ENCODE measurements at regions not wholly inside any gene's neighbourhood (a gene's known extent, or its start where the extent isn't known, plus 50 kb on each side); places are given as distances from the start of the nearest gene placed in this dataset.

GRCh38 chr17:33750943-33751701 lies 458.0 kb upstream of the ASIC2 start (continued):
- TF ChIP-seq FOS (IDR thresholded peaks at IDR 0.05; ENCODE audit: low read depth, low read length) = no peak

GRCh38 chr17:33751702-33752065 lies 458.6 kb upstream of the ASIC2 start:
- no peak overlapping the region for H3K4me2 ChIP-seq (ENCODE audit: low read depth, low read length)
- no TSS peak for BruUV-seq (replicated peaks)
- no peak overlapping the region for H4K91ac ChIP-seq (ENCODE audit: insufficient read depth, low read depth, low read length)
- H3K9me1 ChIP-seq (ENCODE audit: insufficient read depth, low read length) = no peaks in the 10 kb centered on the region
- TF ChIP-seq RAD21 (IDR thresholded peaks at IDR 0.05; ENCODE audit: low read length) = no peak
- TF ChIP-seq CEBPB (IDR thresholded peaks at IDR 0.05; ENCODE audit: low read depth, low read length) = no peak
- TF ChIP-seq CTCF (conservative IDR thresholded peaks at IDR 0.05; ENCODE audit: low read depth, low read length) = no peak
- TF ChIP-seq FOS (IDR thresholded peaks at IDR 0.05; ENCODE audit: low read depth, low read length) = no peak
- TF ChIP-seq SMC3 (IDR thresholded peaks at IDR 0.05; ENCODE audit: low read depth, low read length) = no peak
- TF ChIP-seq BHLHE40 (IDR thresholded peaks at IDR 0.05; ENCODE audit: low read depth, low read length) = no peak
- no peak for TF ChIP-seq NFE2L2 (IDR thresholded peaks at IDR 0.05; ENCODE audit: low read depth, low read length)
- no peak overlapping the region for H3K4ac ChIP-seq (ENCODE audit: low read depth, low read length)
- no peaks in the 10 kb centered on the region for H3K27me3 ChIP-seq (ENCODE audit: control insufficient read depth, insufficient read depth, low read length)
- H2BK20ac ChIP-seq (ENCODE audit: low read depth, low read length) = no peak overlapping the region
- H3K18ac ChIP-seq (ENCODE audit: low read depth, low read length) = no peak overlapping the region
- H3K23ac ChIP-seq (ENCODE audit: low read depth, low read length) = no peak overlapping the region
- no peak overlapping the region for H3K4me3 ChIP-seq (ENCODE audit: insufficient read depth, low read depth, low read length)
- ATAC-seq (ENCODE audit: low read depth) (no peak), DNase-seq (no peak)
- H4K8ac ChIP-seq (ENCODE audit: low read depth in 2 of 2, low read length in 2 of 2) = no peak overlapping the region
- no peak overlapping the region for H3K9ac ChIP-seq (ENCODE audit: low read depth, low read length)
- no peaks in the 10 kb centered on the region for H3K36me3 ChIP-seq (ENCODE audit: control insufficient read depth, insufficient read depth, low read length)
- POLR2A ChIA-PET (ENCODE audit: unreplicated experiment) = no interaction called here
- no peak overlapping the region for H2BK5ac ChIP-seq (ENCODE audit: low read depth, low read length, poor library complexity, severe bottlenecking)
- H2BK15ac ChIP-seq (ENCODE audit: low read depth, low read length) = no peak overlapping the region
- no peak overlapping the region for H3K56ac ChIP-seq (ENCODE audit: extremely low read depth, insufficient read depth, low read length)
- no peak overlapping the region for H2AFZ ChIP-seq (replicated peaks; ENCODE audit: low read length, poor library complexity)
- H3K9me3 ChIP-seq (ENCODE audit: control insufficient read depth, insufficient read depth, low read length) = no peaks in the 10 kb centered on the region
- no peak overlapping the region for H3K27ac ChIP-seq (ENCODE audit: insufficient read depth, low read length)
- intact Hi-C loops (cut with micrococcal nuclease) (loop anchor here (1.0 to 5.0 kb wide), 7 partner anchors 26 to 1092 kb away; partner anchors contain the start of gene MYO1D), in situ Hi-C loops (cut with MboI; ENCODE audit: low sequenced_read_pairs) (loop anchor here (25.0 kb wide), 1 partner anchor 964 kb away; no protein-coding TSS in a partner anchor), dilution Hi-C loops (cut with HindIII; ENCODE audit: low sequenced_read_pairs, unreplicated experiment) (no loop called here)
- CTCF ChIA-PET = interaction anchor here (0.8 to 1.6 kb wide), 2 partner anchors 26 to 28 kb away, joined by 3 read pairs; no protein-coding TSS in a partner anchor
- H2BK120ac ChIP-seq (ENCODE audit: low read depth, low read length) = no peak overlapping the region
- no CpG with 5 or more reads among the region's 5 CpGs for WGBS, 2 experiments (ENCODE audit: extremely low coverage in 2 of 2, insufficient read length in 1 of 2)
- H2AK9ac ChIP-seq (replicated peaks; ENCODE audit: low read depth, low read length, poor library complexity) = no peak overlapping the region
- no peaks in the 10 kb centered on the region for H3K79me1 ChIP-seq (ENCODE audit: low read depth in 1 of 2, low read length in 2 of 2)
- no peak overlapping the region for H3K14ac ChIP-seq (replicated peaks; ENCODE audit: low read depth, low read length)
- H3K4me1 ChIP-seq (ENCODE audit: control insufficient read depth, insufficient read depth, low read length) = no peaks in the 10 kb centered on the region
- no peak overlapping the region for H2AK5ac ChIP-seq (ENCODE audit: low read depth, low read length)
- H4K20me1 ChIP-seq (ENCODE audit: insufficient read depth, low read length) = no peaks in the 10 kb centered on the region
- H4K5ac ChIP-seq (ENCODE audit: low read depth, low read length) = no peak overlapping the region

Measured in IMR-90 (cell line).